H1 (cell line): ENCODE measurements at regions not wholly inside any gene's neighbourhood (a gene's known extent, or its start where the extent isn't known, plus 50 kb on each side); places are given as distances from the start of the nearest gene placed in this dataset.

Experiments used
- CHD2 ChIP-seq: IDR thresholded peaks from 2 replicates; pipeline ENCODE4 v1.6.1; 2012; ENCODE audit warnings: low read length, improper control_type of control experiment
- CTCF ChIP-seq, 3 experiments: IDR thresholded peaks; 1 replicate in 2 of 3; 2 replicates in 1 of 3; pipeline versions ENCODE4 v1.5.1 to v1.6.1; 2011; ENCODE audit warnings: low read length in 3 of 3, mild to moderate bottlenecking in 3 of 3, inconsistent platforms in 2 of 3, low read depth in 1 of 3, moderate library complexity in 1 of 3; ENCODE audit not compliant: insufficient read depth in 1 of 3; ENCODE audit errors: control extremely low read depth in 1 of 3
- EZH2 ChIP-seq: fragments of 200-600 bp; sonication (generic); IDR thresholded peaks from 2 replicates; pipeline ENCODE4 v1.7.1; 2012; ENCODE audit warnings: low read depth, mild to moderate bottlenecking, moderate library complexity, low read length, inconsistent platforms; ENCODE audit not compliant: severe bottlenecking
- GABPA ChIP-seq: IDR thresholded peaks from 2 replicates; pipeline ENCODE4 v1.6.1; 2011; ENCODE audit warnings: mild to moderate bottlenecking, low read length, moderate library complexity, borderline replicate concordance; ENCODE audit not compliant: insufficient read depth
- NRF1 ChIP-seq: IDR thresholded peaks from 2 replicates; pipeline ENCODE4 v1.6.1; 2011; ENCODE audit warnings: mild to moderate bottlenecking, low read depth, low read length, improper control_type of control experiment
- POLR2A ChIP-seq, 2 experiments: IDR thresholded peaks; 1 replicate in 1 of 2; 2 replicates in 1 of 2; pipeline ENCODE4 v1.6.1; 2011; ENCODE audit warnings: low read depth in 2 of 2, low read length in 2 of 2, mild to moderate bottlenecking in 2 of 2; ENCODE audit errors: control extremely low read depth in 1 of 2
- POLR2AphosphoS5 ChIP-seq: IDR thresholded peaks from 2 replicates; pipeline ENCODE4 v1.6.1; 2011; ENCODE audit warnings: low read depth, low read length
- RAD21 ChIP-seq, 2 experiments: IDR thresholded peaks in 1 of 2; conservative IDR thresholded peaks in 1 of 2; 2 replicates each; pipeline ENCODE4 v1.6.1; 2011; ENCODE audit warnings: low read depth in 2 of 2, low read length in 2 of 2, improper control_type of control experiment in 1 of 2, inconsistent platforms in 1 of 2, mild to moderate bottlenecking in 1 of 2, moderate library complexity in 1 of 2
- TAF1 ChIP-seq: IDR thresholded peaks from 2 replicates; pipeline ENCODE4 v1.6.1; 2011; ENCODE audit warnings: mild to moderate bottlenecking, low read depth, low read length
- TCF12 ChIP-seq: IDR thresholded peaks from 2 replicates; pipeline ENCODE4 v1.6.1; 2011; ENCODE audit warnings: low read depth, mild to moderate bottlenecking, low read length

DNA sequence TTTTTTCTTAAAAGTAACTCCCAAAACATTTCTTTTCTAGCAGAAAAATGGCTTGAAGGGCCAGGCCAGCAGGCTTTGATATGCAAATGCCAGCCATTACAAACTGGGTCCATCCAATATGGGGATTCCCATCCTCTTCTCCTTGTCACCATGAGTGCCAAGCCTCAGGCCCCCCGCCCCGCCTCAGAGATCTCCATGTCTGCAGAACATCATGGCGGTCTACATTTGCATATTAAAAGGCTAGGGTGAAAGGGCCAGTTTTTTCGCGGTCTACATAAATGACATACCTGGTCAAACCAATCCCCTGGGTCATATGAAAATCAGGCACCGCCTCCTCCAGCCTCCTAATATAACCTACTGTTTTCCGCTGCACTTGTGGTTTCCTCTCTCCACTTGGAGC is 1327.6 kb downstream of the UQCRFS1 start:
- no peak for TF ChIP-seq NRF1
- TF ChIP-seq POLR2A (IDR thresholded peaks at IDR 0.05; ENCODE audit: control extremely low read depth in 1 of 2, low read depth in 2 of 2, low read length in 2 of 2) = no peak
- TF ChIP-seq TAF1 = no peak
- no peak for TF ChIP-seq CTCF (IDR thresholded peaks at IDR 0.05; ENCODE audit: control extremely low read depth in 1 of 3, insufficient read depth in 1 of 3, low read depth in 1 of 3, low read length in 3 of 3)
- TF ChIP-seq GABPA = no peak
- no peak for TF ChIP-seq RAD21 (IDR thresholded peaks at IDR 0.05 in 1 of 2, conservative IDR thresholded peaks at IDR 0.05 in 1 of 2; ENCODE audit: low read depth in 2 of 2, low read length in 2 of 2)
- TF ChIP-seq TCF12 = no peak
- TF ChIP-seq POLR2AphosphoS5 = no peak
- TF ChIP-seq EZH2 = no peak
- TF ChIP-seq CHD2 = no peak
